ENCODE measurements at regions not wholly inside any gene's neighbourhood (a gene's known extent, or its start where the extent isn't known, plus 50 kb on each side); places are given as distances from the start of the nearest gene placed in this dataset.
"Not testable (repeated sequence)": the region's sequence is repeated elsewhere in the genome, so short reads cannot be mapped to it uniquely, and the experiment has no call there.

DNA sequence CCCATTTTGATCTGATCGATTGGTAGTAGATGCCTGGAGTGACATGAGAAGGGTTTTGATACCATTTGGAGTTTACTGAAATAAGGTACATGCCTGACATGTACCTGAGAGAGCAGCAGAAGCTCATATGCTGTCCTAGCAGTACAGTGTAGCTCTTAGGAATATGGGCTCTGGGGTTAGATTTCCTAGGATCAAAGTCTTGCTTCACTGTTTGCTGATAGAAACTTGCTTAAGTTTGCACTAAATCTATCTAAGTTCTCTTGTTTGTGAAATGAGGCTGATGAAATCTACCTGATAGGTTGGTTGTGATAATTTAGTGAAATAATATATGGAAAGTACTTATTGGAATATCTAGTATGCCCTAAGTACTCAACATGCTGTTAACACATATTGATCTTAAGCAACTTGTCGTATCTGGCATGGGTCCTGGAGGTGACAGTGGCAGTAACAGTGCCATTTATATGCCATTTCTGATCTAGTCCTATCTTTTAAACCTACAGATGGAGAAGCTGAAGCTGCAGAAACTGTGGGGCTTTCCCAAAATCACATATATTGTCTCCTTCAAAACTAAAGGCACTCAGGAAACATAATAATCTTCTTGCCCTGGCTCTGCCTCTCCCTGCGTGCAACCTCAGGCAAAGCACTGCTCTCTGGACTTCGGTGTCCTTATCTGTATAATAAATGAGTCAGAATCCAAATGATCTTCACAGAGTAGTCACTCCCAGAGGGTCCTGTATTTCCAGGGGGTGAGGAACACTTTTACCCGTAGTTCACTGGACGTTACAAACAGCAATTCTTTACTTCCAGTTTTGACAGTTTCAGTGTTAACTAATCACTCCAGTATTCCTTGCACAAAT is 223.6 kb upstream of the SETMAR start:
- Histone ChIP-seq H3K4me1 (ENCODE audit: control insufficient read depth in 5 of 5, insufficient read depth in 5 of 5, low read length in 5 of 5) (peaks cover 0 to 5% (median 0%) of the 10 kb centered on the region in 5 donors), H3K27me3 (ENCODE audit: control insufficient read depth in 5 of 5, insufficient read depth in 4 of 5, low read length in 5 of 5) (no peaks in the 10 kb centered on the region), H3K36me3 (ENCODE audit: control insufficient read depth in 5 of 5, insufficient read depth in 5 of 5, low read length in 5 of 5) (no peaks in the 10 kb centered on the region), H3K9ac (ENCODE audit: low read length in 5 of 5) (no peak overlapping the region), H3K9me3 (ENCODE audit: control insufficient read depth in 5 of 5, low read length in 5 of 5) (no peaks in the 10 kb centered on the region), H3K27ac (ENCODE audit: low read depth, low read length) (no peak overlapping the region), H3K4me3 (ENCODE audit: low read depth in 1 of 5, low read length in 5 of 5) (no peak overlapping the region)

- Histone ChIP-seq H3K36me3 (ENCODE audit: control insufficient read depth in 5 of 5, insufficient read depth in 5 of 5, low read length in 5 of 5) (no peaks in the 10 kb centered on the region), H3K9ac (ENCODE audit: low read length in 5 of 5) (no peak overlapping the region)
These were observed 219.7 kb upstream of the SETMAR start for GRCh38 chr3:4083225-4084015.

GRCh38 chr3:4084271-4084670 is 218.9 kb upstream of the SETMAR start:
- no peaks in the 10 kb centered on the region for H3K27me3 ChIP-seq (ENCODE audit: control insufficient read depth in 5 of 5, insufficient read depth in 4 of 5, low read length in 5 of 5)
- no peak overlapping the region for H3K27ac ChIP-seq (ENCODE audit: low read depth, low read length)
- H3K4me3 ChIP-seq (ENCODE audit: low read depth in 1 of 5, low read length in 5 of 5): no peak overlapping the region
- H3K9ac ChIP-seq (ENCODE audit: low read length in 5 of 5): no peak overlapping the region
- H3K36me3 ChIP-seq (ENCODE audit: control insufficient read depth in 5 of 5, insufficient read depth in 5 of 5, low read length in 5 of 5): no peaks in the 10 kb centered on the region
- H3K9me3 ChIP-seq (ENCODE audit: control insufficient read depth in 5 of 5, low read length in 5 of 5): no peaks in the 10 kb centered on the region
- peaks cover 0 to 5% (median 0%) of the 10 kb centered on the region in 5 donors for H3K4me1 ChIP-seq (ENCODE audit: control insufficient read depth in 5 of 5, insufficient read depth in 5 of 5, low read length in 5 of 5)

More at GRCh38 chr3:4083225-4084015, 219.7 kb upstream of the SETMAR start:
- peaks cover 0 to 5% (median 0%) of the 10 kb centered on the region in 5 donors for H3K4me1 ChIP-seq (ENCODE audit: control insufficient read depth in 5 of 5, insufficient read depth in 5 of 5, low read length in 5 of 5)
- no peak overlapping the region for H3K27ac ChIP-seq (ENCODE audit: low read depth, low read length)
- H3K27me3 ChIP-seq (ENCODE audit: control insufficient read depth in 5 of 5, insufficient read depth in 4 of 5, low read length in 5 of 5): no peaks in the 10 kb centered on the region
- H3K4me3 ChIP-seq (ENCODE audit: low read depth in 1 of 5, low read length in 5 of 5): no peak overlapping the region
- no peaks in the 10 kb centered on the region for H3K9me3 ChIP-seq (ENCODE audit: control insufficient read depth in 5 of 5, low read length in 5 of 5)

GRCh38 chr3:4086662-4087061 is 216.5 kb upstream of the SETMAR start:
- H3K9me3 ChIP-seq (ENCODE audit: control insufficient read depth in 5 of 5, low read length in 5 of 5); H3K4me1 ChIP-seq (ENCODE audit: control insufficient read depth in 5 of 5, insufficient read depth in 5 of 5, low read length in 5 of 5); H3K9ac ChIP-seq (ENCODE audit: low read length in 5 of 5); H3K36me3 ChIP-seq (ENCODE audit: control insufficient read depth in 5 of 5, insufficient read depth in 5 of 5, low read length in 5 of 5); H3K4me3 ChIP-seq (ENCODE audit: low read depth in 1 of 5, low read length in 5 of 5); H3K27me3 ChIP-seq (ENCODE audit: control insufficient read depth in 5 of 5, insufficient read depth in 4 of 5, low read length in 5 of 5); H3K27ac ChIP-seq (ENCODE audit: low read depth, low read length): not testable (repeated sequence)

- no peak overlapping the region for H3K4me3 ChIP-seq (ENCODE audit: low read depth in 1 of 5, low read length in 5 of 5)
- no peak overlapping the region for H3K9ac ChIP-seq (ENCODE audit: low read length in 5 of 5)
- H3K4me1 ChIP-seq (ENCODE audit: control insufficient read depth in 5 of 5, insufficient read depth in 5 of 5, low read length in 5 of 5): no peaks in the 10 kb centered on the region
- no peaks in the 10 kb centered on the region for H3K27me3 ChIP-seq (ENCODE audit: control insufficient read depth in 5 of 5, insufficient read depth in 4 of 5, low read length in 5 of 5)
- no peaks in the 10 kb centered on the region for H3K9me3 ChIP-seq (ENCODE audit: control insufficient read depth in 5 of 5, low read length in 5 of 5)
- H3K27ac ChIP-seq (ENCODE audit: low read depth, low read length): no peak overlapping the region
- no peaks in the 10 kb centered on the region for H3K36me3 ChIP-seq (ENCODE audit: control insufficient read depth in 5 of 5, insufficient read depth in 5 of 5, low read length in 5 of 5)
These were observed 211.4 kb upstream of the SETMAR start for GRCh38 chr3:4091786-4092185.

GRCh38 chr3:4097801-4098200 is 205.4 kb upstream of the SETMAR start:
- Histone ChIP-seq H3K27me3 (ENCODE audit: control insufficient read depth in 5 of 5, insufficient read depth in 4 of 5, low read length in 5 of 5) (no peaks in the 10 kb centered on the region), H3K36me3 (ENCODE audit: control insufficient read depth in 5 of 5, insufficient read depth in 5 of 5, low read length in 5 of 5) (no peaks in the 10 kb centered on the region), H3K4me3 (ENCODE audit: low read depth in 1 of 5, low read length in 5 of 5) (no peak overlapping the region), H3K4me1 (ENCODE audit: control insufficient read depth in 5 of 5, insufficient read depth in 5 of 5, low read length in 5 of 5) (no peaks in the 10 kb centered on the region), H3K9me3 (ENCODE audit: control insufficient read depth in 5 of 5, low read length in 5 of 5) (peaks cover 0 to 14% (median 4%) of the 10 kb centered on the region in 5 donors), H3K9ac (ENCODE audit: low read length in 5 of 5) (no peak overlapping the region), H3K27ac (ENCODE audit: low read depth, low read length) (no peak overlapping the region)

DNA sequence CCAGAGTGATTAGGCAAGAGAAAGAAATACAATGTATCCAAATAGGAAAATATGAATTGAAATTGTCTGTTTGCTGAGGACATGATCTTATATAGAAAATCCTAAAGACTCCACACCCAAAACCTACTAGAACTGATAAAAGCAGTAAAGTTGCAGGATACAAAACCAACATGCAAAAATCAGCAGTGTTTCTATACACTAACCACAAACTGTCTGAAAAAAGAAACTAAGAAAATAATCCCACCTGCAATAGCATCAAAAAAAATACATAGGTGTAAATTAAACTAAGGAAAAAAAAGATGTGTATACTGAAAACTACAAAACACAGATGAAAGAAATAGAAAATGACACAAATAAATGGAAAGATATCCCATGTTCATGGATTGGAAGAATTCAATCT is 203.6 kb upstream of the SETMAR start:
- Histone ChIP-seq H3K9ac (ENCODE audit: low read length in 5 of 5) (no peak overlapping the region), H3K9me3 (ENCODE audit: control insufficient read depth in 5 of 5, low read length in 5 of 5) (peaks cover 0 to 14% (median 6%) of the 10 kb centered on the region in 5 donors), H3K4me3 (ENCODE audit: low read depth in 1 of 5, low read length in 5 of 5) (no peak overlapping the region), H3K27me3 (ENCODE audit: control insufficient read depth in 5 of 5, insufficient read depth in 4 of 5, low read length in 5 of 5) (no peaks in the 10 kb centered on the region), H3K4me1 (ENCODE audit: control insufficient read depth in 5 of 5, insufficient read depth in 5 of 5, low read length in 5 of 5) (no peaks in the 10 kb centered on the region), H3K36me3 (ENCODE audit: control insufficient read depth in 5 of 5, insufficient read depth in 5 of 5, low read length in 5 of 5) (no peaks in the 10 kb centered on the region), H3K27ac (ENCODE audit: low read depth, low read length) (no peak overlapping the region)

DNA sequence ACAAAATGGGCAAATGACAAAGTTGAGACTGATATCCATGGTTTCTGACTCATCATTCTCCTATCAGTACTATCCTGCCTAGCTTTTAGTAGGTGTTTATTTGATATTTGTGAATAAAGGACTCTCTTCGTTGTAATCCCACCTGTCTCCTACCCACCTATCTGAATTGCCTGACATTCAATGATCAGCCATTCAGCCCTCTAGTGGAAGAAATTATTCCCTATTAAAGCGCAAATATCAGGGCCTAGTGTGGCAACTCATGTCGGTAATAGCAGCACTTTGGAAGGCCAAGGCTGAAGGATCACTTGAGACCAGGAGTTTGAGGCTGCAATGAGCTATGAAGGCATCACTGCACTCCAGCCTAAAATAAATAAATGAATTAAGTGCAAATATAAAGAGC is 195.7 kb upstream of the SETMAR start:
- H3K9me3 ChIP-seq (ENCODE audit: control insufficient read depth in 5 of 5, low read length in 5 of 5): peaks cover 0 to 2% (median 0%) of the 10 kb centered on the region in 5 donors
- H3K27me3 ChIP-seq (ENCODE audit: control insufficient read depth in 5 of 5, insufficient read depth in 4 of 5, low read length in 5 of 5): no peaks in the 10 kb centered on the region
- no peak overlapping the region for H3K9ac ChIP-seq (ENCODE audit: low read length in 5 of 5)
- no peak overlapping the region for H3K4me3 ChIP-seq (ENCODE audit: low read depth in 1 of 5, low read length in 5 of 5)
- H3K4me1 ChIP-seq (ENCODE audit: control insufficient read depth in 5 of 5, insufficient read depth in 5 of 5, low read length in 5 of 5): no peaks in the 10 kb centered on the region
- H3K36me3 ChIP-seq (ENCODE audit: control insufficient read depth in 5 of 5, insufficient read depth in 5 of 5, low read length in 5 of 5): no peaks in the 10 kb centered on the region
- no peak overlapping the region for H3K27ac ChIP-seq (ENCODE audit: low read depth, low read length)

DNA sequence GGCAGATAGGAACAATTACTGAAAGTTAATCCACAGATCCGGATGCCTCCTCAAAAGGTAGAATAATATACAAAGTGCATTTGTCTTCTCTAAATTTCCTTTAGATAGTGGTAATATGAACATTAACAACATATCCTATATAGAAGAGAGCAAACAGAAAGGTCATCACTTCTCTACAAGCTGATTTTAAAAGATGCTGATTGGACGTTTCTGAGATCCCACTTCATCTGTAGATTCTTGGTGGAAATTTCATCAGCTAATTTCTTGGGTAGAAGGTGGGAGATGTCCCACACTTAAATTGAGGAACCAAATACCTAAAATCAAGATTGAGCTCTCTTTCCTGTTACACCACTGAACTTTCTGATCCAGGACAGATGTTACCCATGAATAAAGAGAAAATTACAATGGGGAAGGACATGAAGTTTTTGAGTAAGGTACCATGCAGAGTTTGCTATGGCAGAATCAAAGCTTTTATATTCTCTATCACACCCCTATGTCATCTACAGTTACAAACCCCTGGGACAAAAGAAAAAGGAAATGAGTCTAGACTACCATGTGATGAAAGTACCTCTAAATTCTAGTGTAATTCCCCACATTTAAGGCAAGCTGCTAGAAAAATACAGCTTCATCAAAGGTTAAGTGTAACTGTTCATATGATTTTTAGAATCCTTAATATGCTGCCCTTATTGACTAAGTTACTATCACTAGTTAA is 189.2 kb upstream of the SETMAR start:
- Histone ChIP-seq H3K9ac (ENCODE audit: low read length in 5 of 5) (no peak overlapping the region), H3K36me3 (ENCODE audit: control insufficient read depth in 5 of 5, insufficient read depth in 5 of 5, low read length in 5 of 5) (no peaks in the 10 kb centered on the region), H3K27ac (ENCODE audit: low read depth, low read length) (no peak overlapping the region), H3K27me3 (ENCODE audit: control insufficient read depth in 5 of 5, insufficient read depth in 4 of 5, low read length in 5 of 5) (no peaks in the 10 kb centered on the region), H3K9me3 (ENCODE audit: control insufficient read depth in 5 of 5, low read length in 5 of 5) (no peaks in the 10 kb centered on the region), H3K4me1 (ENCODE audit: control insufficient read depth in 5 of 5, insufficient read depth in 5 of 5, low read length in 5 of 5) (no peaks in the 10 kb centered on the region), H3K4me3 (ENCODE audit: low read depth in 1 of 5, low read length in 5 of 5) (no peak overlapping the region)

GRCh38 chr3:4119119-4119518 is 184.1 kb upstream of the SETMAR start:
- Histone ChIP-seq H3K27me3 (ENCODE audit: control insufficient read depth in 5 of 5, insufficient read depth in 4 of 5, low read length in 5 of 5) (no peaks in the 10 kb centered on the region), H3K4me1 (ENCODE audit: control insufficient read depth in 5 of 5, insufficient read depth in 5 of 5, low read length in 5 of 5) (no peaks in the 10 kb centered on the region), H3K9me3 (ENCODE audit: control insufficient read depth in 5 of 5, low read length in 5 of 5) (peaks cover 0 to 2% (median 0%) of the 10 kb centered on the region in 5 donors), H3K4me3 (ENCODE audit: low read depth in 1 of 5, low read length in 5 of 5) (no peak overlapping the region), H3K27ac (ENCODE audit: low read depth, low read length) (no peak overlapping the region), H3K9ac (ENCODE audit: low read length in 5 of 5) (no peak overlapping the region), H3K36me3 (ENCODE audit: control insufficient read depth in 5 of 5, insufficient read depth in 5 of 5, low read length in 5 of 5) (no peaks in the 10 kb centered on the region)
